HG03565 (cell line): ENCODE measurements at regions not wholly inside any gene's neighbourhood (a gene's known extent, or its start where the extent isn't known, plus 50 kb on each side); places are given as distances from the start of the nearest gene placed in this dataset.
"Not testable (repeated sequence)": the region's sequence is repeated elsewhere in the genome, so short reads cannot be mapped to it uniquely, and the experiment has no call there.

ENCODE experiments used
- ATAC-seq: cut with Tn5 transposase; IDR thresholded peaks from one replicate; pipeline ENCODE4 v1.9.1; 2021; ENCODE audit warnings: mild to moderate bottlenecking, moderate library complexity; ENCODE audit not compliant: unreplicated experiment

GRCh38 chr7:136441835-136442234, 426.6 kb upstream of the CHRM2 start:
- ATAC-seq = no peak

- not testable (repeated sequence) for ATAC-seq
Observed at GRCh38 chr7:136431736-136432135, 436.7 kb upstream of the CHRM2 start.

GRCh38 chr7:136424058-136424457, 444.4 kb upstream of the CHRM2 start:
- ATAC-seq = no peak

- not testable (repeated sequence) for ATAC-seq
Observed at GRCh38 chr7:136419740-136420139, 442.6 kb upstream of the MTPN start.

GRCh38 chr7:136412952-136413351, 435.8 kb upstream of the MTPN start:
- ATAC-seq = no peak

GRCh38 chr7:136405931-136406777, 429.0 kb upstream of the MTPN start:
- peak; percentile 94 for ATAC-seq

GRCh38 chr7:136403591-136403990, 426.4 kb upstream of the MTPN start:
- ATAC-seq = no peak

GRCh38 chr7:136400877-136401276, 423.7 kb upstream of the MTPN start:
- ATAC-seq = no peak

GRCh38 chr7:136399385-136399784, 422.2 kb upstream of the MTPN start:
- ATAC-seq = no peak

GRCh38 chr7:136392856-136393255, 415.7 kb upstream of the MTPN start:
- ATAC-seq = no peak

- no peak for ATAC-seq
Observed at GRCh38 chr7:136391371-136391770, 414.2 kb upstream of the MTPN start.

GRCh38 chr7:136389933-136390332, 412.8 kb upstream of the MTPN start:
- ATAC-seq = no peak

- ATAC-seq = no peak
Observed at GRCh38 chr7:136386876-136387275, 409.7 kb upstream of the MTPN start.

- not testable (repeated sequence) for ATAC-seq
Observed at GRCh38 chr7:136371409-136371808, 394.2 kb upstream of the MTPN start.

- ATAC-seq = no peak
Observed at GRCh38 chr7:136370137-136370536, 393.0 kb upstream of the MTPN start.

GRCh38 chr7:136369225-136369624, 392.1 kb upstream of the MTPN start:
- ATAC-seq = no peak

GRCh38 chr7:136359333-136359903, 382.3 kb upstream of the MTPN start:
- peak; percentile 98 for ATAC-seq

GRCh38 chr7:136353287-136353686, 376.1 kb upstream of the MTPN start:
- peak; percentile 50 for ATAC-seq

- ATAC-seq = no peak
Observed at GRCh38 chr7:136348542-136349192, 371.5 kb upstream of the MTPN start.

- ATAC-seq = no peak
Observed at GRCh38 chr7:136348142-136348541, 371.0 kb upstream of the MTPN start.

- no peak for ATAC-seq
Observed at GRCh38 chr7:136347488-136347887, 370.3 kb upstream of the MTPN start.

- ATAC-seq = no peak
Observed at GRCh38 chr7:136342251-136342650, 365.1 kb upstream of the MTPN start.
